Stimulated activated CD8-positive, alpha-beta memory T cell treated with anti-CD3 and anti-CD28 coated beads, Interleukin-4, amount 100 ng/mL, for 24 hours (primary cell): ENCODE measurements at regions not wholly inside any gene's neighbourhood (a gene's known extent, or its start where the extent isn't known, plus 50 kb on each side); places are given as distances from the start of the nearest gene placed in this dataset.
"Not testable (repeated sequence)": the region's sequence is repeated elsewhere in the genome, so short reads cannot be mapped to it uniquely, and the experiment has no call there.

ENCODE experiments used
- DNase-seq: peaks from one replicate; pipeline ENCODE4 v3.0.0-alpha.2; 2020; ENCODE audit warnings: low read depth

GRCh38 chr13:74246487-74246886 lies 112.3 kb upstream of the KLF12 start:
- DNase-seq: no peak

DNA sequence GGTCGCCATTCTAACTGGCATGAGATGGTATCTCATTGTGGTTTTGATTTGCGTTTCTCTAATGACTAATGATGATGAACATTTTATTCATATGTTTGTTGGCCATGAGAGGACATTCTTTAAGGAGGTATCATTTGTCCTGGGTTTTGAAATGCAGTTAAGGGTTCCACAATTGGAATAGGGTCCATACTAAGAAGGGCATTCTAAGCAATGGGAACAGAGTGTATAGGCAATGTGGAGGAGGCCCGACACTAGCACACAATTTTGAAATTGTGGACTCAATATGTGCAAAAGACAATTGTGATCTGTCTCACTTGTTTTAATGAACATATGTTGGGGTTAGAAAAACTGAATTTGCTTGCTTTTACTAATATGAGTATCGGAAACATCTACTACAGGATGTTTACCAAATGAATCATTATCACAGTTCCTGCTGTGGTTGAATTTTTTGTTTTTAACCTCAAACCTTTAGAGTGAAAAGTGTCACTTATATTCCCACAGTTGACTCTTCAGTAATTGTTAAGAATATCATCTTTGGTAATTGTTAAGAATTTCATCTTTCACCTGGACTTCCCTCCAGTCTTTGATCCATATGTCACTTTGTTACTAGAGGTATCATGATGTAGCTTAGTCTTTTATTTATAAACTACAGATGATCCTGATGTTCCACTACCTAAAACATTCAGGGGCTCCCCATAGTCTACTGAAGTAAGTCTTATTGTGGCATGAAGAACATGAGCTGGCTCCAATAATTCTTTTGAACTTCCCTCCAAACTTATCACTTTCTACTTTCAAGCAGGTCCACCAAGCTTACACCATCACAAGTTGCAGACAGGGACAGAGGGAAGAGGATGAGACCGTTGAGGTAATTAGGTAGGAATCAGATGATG lies 109.7 kb upstream of the KLF12 start:
- DNase-seq: no peak

GRCh38 chr13:74241343-74241742 lies 107.1 kb upstream of the KLF12 start:
- not testable (repeated sequence) for DNase-seq

- no peak for DNase-seq
Observed at GRCh38 chr13:74230984-74231501, 96.8 kb upstream of the KLF12 start.

GRCh38 chr13:74229242-74229641 lies 95.0 kb upstream of the KLF12 start:
- DNase-seq: no peak

GRCh38 chr13:74227476-74228158 lies 93.4 kb upstream of the KLF12 start:
- DNase-seq: no peak

DNA sequence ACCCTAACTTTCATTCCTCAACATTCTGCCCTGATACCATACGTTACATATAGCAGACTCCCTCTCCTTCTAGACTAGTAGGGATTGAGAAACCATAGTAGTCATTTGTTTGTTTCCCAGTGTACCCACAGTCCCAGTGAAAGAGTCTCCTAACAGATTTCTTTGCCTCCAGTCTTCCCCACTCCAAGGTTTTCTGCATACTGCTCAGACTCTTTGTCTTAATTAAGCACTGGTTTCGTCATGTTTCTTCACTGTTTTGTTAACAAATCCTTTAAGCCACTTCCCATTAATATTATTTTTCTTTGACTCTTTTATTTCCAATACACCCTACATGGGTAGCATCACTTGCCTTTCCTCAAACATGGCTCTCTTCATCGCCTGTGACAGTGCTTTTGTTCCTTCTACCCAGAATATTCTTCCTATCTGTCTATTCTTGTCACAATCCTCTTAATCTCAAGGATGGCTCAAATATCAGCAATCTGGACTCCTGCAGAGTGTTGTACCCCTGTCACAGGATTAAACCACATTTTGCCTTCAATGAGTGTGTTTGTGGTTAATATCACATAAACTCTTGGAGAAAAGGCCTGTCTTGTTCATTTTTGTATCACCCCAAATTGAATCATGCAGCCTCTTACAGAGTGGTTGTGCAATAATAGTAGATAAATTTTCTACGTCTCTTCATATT lies 92.7 kb upstream of the KLF12 start:
- DNase-seq: no peak

DNA sequence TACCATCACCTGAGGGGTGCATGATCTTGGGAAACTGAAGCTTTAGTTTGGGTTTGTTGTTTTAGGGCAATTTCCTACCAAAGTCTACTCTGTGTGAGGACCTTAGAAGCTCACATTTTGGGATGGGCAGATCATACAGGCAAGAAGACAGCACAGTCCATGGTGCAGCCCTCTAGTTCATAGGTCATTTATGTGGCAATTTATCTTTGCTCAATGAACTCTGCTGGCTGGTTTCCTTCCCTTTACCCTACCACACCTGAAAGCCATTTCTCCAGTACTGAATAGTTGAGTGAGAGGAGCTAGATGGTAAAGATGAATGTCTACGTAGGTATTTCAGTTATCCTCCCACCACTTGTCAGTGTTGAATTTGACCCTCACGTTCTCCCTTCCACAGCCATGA lies 87.5 kb upstream of the KLF12 start:
- DNase-seq: no peak

DNA sequence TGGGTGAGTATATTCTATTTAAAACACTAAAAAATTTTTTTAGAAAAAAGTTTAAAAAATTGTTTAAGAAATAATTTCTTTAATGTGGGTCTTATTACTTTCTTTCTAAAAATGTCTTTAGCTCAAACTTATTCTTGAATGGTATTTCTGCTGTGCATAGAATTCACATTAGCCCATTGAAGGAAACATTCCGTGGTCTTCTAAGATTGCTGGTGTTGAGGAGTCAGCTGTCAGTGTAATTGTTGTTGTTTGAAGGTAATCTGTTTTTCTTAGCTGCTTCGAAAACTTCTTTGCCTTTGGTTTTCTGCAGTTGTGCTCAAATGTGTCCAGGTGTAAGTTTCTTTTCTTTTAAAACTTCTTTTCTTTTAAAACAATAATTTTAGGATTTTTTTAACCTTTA lies 85.4 kb upstream of the KLF12 start:
- DNase-seq: no peak

DNA sequence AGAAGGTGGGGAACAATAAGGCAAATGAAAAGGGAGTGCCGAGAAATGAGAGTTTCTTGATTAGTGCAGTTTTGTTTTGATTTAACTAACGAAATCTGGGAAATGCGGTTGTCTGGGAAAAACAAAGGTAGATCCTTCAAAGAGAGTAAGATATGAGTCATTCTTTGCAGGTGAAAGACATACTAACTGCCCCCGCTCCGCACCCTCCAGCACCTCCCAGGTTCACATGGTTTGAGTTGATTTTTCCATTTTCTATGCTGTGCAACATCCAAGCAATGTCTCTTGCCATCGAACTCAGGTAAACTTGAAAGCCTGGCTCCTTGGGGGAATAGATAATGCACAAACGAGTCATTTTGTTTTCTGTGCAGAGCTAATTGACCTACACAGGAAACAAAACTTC lies 84.1 kb upstream of the KLF12 start:
- no peak for DNase-seq

GRCh38 chr13:74217811-74218210 lies 83.6 kb upstream of the KLF12 start:
- DNase-seq: no peak

GRCh38 chr13:74215420-74215819 lies 81.2 kb upstream of the KLF12 start:
- DNase-seq: no peak

GRCh38 chr13:74214321-74214720 lies 80.1 kb upstream of the KLF12 start:
- DNase-seq: no peak

DNA sequence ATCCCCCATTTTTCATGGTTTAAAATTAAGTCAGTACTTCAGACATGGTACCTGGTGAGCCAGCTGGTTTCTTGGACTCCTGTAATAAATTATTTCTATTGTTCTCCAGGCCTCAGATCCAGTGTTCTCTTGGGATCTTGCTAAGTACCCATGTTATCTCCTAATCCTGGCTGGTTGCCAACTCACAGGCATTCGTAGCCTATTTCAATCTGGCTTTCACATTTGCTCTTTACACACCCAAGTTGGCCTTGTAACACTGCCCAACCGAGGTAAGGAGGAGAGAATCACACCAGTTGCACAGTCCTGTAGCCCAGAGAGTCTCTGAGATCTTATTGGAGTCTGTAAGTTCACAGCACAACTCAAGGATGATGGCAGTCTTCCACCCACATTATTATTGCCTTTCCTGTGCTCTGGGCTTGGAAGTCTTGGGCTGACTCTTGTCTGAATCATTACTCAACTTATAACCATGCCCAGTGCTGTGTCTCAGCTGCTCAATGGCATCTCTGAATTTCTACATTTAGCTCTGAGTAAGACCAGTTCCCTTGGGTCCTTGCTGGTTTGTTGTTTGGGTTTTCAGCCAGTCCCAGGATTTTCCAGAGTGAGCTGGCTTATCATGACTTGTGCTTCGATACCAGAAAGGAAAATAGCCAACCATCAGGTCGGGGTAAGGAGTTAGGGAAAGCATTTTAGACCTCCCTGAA lies 76.6 kb upstream of the KLF12 start:
- DNase-seq: no peak

DNA sequence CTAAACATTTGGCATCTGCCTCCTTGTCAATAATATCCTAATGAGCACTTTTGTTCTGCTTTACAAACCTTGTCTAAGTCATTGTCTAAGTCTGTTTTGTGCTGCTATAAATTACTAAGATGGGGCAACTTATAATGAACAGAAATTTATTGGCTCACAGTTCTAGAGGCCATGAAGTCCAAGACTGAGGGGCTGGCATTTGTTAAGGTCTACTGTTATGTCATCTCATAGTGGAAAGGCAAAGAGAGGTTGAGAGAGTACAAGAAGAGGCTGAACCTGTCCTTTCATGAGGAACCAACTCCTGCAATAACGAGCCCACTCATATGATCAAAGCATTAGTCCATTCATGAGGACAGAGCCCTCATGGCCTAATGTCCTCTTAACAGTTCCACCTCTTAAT lies 72.7 kb upstream of the KLF12 start:
- DNase-seq: no peak

- DNase-seq: no peak
Observed at GRCh38 chr13:74206061-74206561, 71.9 kb upstream of the KLF12 start.

- DNase-seq: no peak
Observed at GRCh38 chr13:74205313-74205690, 71.1 kb upstream of the KLF12 start.

DNA sequence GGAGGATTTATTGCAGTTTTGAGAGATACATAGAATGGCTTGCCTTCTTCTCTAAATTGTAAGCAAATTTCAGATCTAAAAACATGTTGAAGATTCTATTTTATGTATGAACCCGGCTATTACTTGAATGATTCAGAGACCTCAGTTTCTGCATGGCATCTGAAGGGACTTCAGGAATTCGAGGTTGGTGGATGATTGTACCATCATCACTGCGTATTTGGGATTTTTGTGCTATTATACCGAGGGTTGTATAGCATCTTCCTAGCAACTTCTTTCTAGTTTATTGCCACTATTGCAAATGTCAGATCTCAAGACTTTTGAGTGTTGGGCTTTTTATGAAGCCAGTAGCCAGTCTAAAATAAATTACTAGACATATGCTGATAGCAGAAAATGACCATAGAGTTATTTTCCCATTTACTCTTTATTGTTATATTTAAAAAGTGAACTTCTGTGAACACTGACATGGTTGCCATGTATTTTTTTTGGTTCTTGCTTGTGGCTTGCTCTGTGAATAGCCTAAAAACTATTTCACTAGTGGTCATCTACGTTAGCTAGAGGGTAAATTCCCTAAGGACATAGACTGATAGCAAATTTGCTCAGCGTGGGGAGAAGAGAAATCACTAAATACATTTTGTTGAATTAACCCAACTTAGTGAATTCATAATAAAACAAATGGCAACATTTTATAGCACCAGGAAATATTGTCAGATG lies 70.6 kb upstream of the KLF12 start:
- DNase-seq: no peak

- DNase-seq: no peak
Observed at GRCh38 chr13:74203576-74203975, 69.4 kb upstream of the KLF12 start.

GRCh38 chr13:74202129-74202813 lies 68.1 kb upstream of the KLF12 start:
- no peak for DNase-seq

DNA sequence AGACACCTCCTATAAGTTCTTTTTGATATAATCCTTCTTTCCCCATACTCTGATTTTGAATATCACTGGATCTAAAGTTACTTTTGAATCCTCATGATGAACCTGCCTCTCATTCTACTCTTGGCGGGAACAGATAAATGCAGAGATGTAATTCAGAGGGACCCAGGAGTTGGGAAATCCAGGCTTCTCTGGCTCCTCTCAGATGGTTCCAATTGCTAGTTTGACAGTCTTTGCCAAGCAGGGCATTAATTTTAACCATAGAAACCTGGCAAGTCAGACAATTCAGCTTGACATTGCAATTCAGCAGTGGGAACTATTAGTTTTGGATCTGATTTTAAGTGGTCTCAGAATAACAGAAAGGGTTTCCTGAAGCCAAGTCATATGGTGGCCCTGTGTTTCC lies 67.3 kb upstream of the KLF12 start:
- no peak for DNase-seq
